Fibroblast of lung (primary cell): ENCODE measurements at regions not wholly inside any gene's neighbourhood (a gene's known extent, or its start where the extent isn't known, plus 50 kb on each side); places are given as distances from the start of the nearest gene placed in this dataset.

Source experiments
- DNase-seq, 2 donors: peaks; one replicate each; pipeline versions ENCODE4 v3.0.0 to v3.0.0-alpha.2; 2010; ENCODE audit warnings: low read depth in 2 of 2
- H2AFZ ChIP-seq: 2 replicates; pipeline ENCODE4 v1.5.1; 2012; ENCODE audit warnings: low read length, control low read depth, inconsistent platforms
- H3K27ac ChIP-seq: 2 replicates; pipeline ENCODE4 v1.5.1; 2011; ENCODE audit warnings: low read length, control low read depth; ENCODE audit not compliant: insufficient read depth
- H3K27me3 ChIP-seq: 2 replicates; pipeline ENCODE4 v1.5.1; 2011; ENCODE audit warnings: mild to moderate bottlenecking, low read length; ENCODE audit not compliant: control insufficient read depth, insufficient read depth
- H3K36me3 ChIP-seq: 2 replicates; pipeline ENCODE4 v1.5.1; 2011; ENCODE audit warnings: low read length; ENCODE audit not compliant: control insufficient read depth, insufficient read depth
- H3K4me1 ChIP-seq: 2 replicates; pipeline ENCODE4 v1.5.1; 2011; ENCODE audit warnings: low read length; ENCODE audit not compliant: control insufficient read depth, insufficient read depth; ENCODE audit errors: extremely low read depth
- H3K4me2 ChIP-seq: 2 replicates; pipeline ENCODE4 v1.5.1; 2011; ENCODE audit warnings: low read length, control low read depth; ENCODE audit not compliant: insufficient read depth; ENCODE audit errors: extremely low read depth
- H3K4me3 ChIP-seq, 4 experiments: fragments of 200-600 bp in 1 of 4; sonication (generic) in 1 of 4; replicated peaks in 1 of 4; 2 replicates each; pipeline ENCODE4 v1.5.1; 2011 to 2016; ENCODE audit warnings: low read length in 4 of 4, low read depth in 3 of 4, mild to moderate bottlenecking in 3 of 4, control low read depth in 2 of 4, inconsistent platforms in 1 of 4, mixed read lengths in 1 of 4; ENCODE audit not compliant: insufficient read depth in 1 of 4; ENCODE audit errors: control extremely low read depth in 1 of 4
- H3K79me2 ChIP-seq: 2 replicates; pipeline ENCODE4 v1.5.1; 2012; ENCODE audit warnings: mild to moderate bottlenecking, low read length, inconsistent platforms; ENCODE audit not compliant: control insufficient read depth, insufficient read depth
- H3K9ac ChIP-seq: 2 replicates; pipeline ENCODE4 v1.5.1; 2011; ENCODE audit warnings: mild to moderate bottlenecking, low read length, control low read depth; ENCODE audit not compliant: insufficient read depth
- H3K9me3 ChIP-seq: 2 replicates; pipeline ENCODE4 v1.5.1; 2012; ENCODE audit warnings: low read depth, low read length; ENCODE audit not compliant: control insufficient read depth, insufficient read depth
- H4K20me1 ChIP-seq: 2 replicates; pipeline ENCODE4 v1.5.1; 2011; ENCODE audit warnings: low read length; ENCODE audit not compliant: control insufficient read depth, insufficient read depth; ENCODE audit errors: extremely low read depth
- EZH2 ChIP-seq: IDR thresholded peaks from 2 replicates; pipeline ENCODE4 v1.5.1; 2012; ENCODE audit warnings: low read length, control low read depth, mild to moderate bottlenecking; ENCODE audit errors: missing control alignments
- TF ChIP-seq, protein P1 (sequence below), 2 donors: IDR thresholded peaks in 1 of 2; conservative IDR thresholded peaks in 1 of 2; 1 replicate in 1 of 2; 2 replicates in 1 of 2; pipeline ENCODE4 v1.5.1; 2011 to 2012; ENCODE audit warnings: low read length in 2 of 2, control low read depth in 1 of 2, inconsistent platforms in 1 of 2, low read depth in 1 of 2, mild to moderate bottlenecking in 1 of 2

DNA sequence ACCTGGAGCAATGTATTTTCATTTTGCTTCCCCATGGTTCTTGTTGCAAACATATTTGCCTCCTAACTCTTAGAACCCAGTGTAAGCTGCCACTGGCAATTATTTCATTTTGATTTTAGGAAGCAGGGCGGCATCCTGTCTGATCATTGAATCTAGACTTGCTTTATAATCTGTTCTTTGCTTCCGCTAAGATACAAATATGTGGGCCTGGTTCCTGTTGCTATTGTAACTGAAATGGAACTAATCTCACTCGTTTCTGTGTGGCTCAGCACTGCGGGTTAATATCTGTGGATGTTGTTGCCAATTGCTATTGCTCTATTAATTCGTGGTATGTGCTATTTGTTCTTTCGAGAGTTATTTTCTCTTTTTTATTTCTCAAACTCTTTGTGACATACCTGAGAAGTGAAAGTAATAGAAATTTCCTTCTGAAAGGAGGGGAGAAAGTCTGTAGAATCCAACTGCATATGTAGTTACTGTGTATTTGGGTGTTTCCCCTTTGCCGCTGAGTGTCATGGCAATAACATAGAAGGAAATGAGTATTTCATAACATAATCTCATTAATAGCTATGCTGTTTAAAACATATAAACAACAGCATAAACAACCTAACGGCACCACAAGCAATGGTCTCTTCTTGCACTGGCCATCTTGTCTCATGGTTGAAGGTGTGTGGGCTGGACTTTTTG is 62.4 kb downstream of the FZD1 start:
- Histone ChIP-seq H3K9ac (no peak overlapping the region), H4K20me1 (no peaks in the 10 kb centered on the region), H3K9me3 (no peaks in the 10 kb centered on the region), H3K4me1 (no peaks in the 10 kb centered on the region), H3K27me3 (no peaks in the 10 kb centered on the region), H2AFZ (no peak overlapping the region), H3K36me3 (no peaks in the 10 kb centered on the region), H3K27ac (no peak overlapping the region), H3K4me3 (no peak overlapping the region), H3K4me2 (no peak overlapping the region), H3K79me2 (no peaks in the 10 kb centered on the region)
- DNase-seq, result no peak
- TF ChIP-seq EZH2, result no peak
- TF ChIP-seq, protein P1, sequence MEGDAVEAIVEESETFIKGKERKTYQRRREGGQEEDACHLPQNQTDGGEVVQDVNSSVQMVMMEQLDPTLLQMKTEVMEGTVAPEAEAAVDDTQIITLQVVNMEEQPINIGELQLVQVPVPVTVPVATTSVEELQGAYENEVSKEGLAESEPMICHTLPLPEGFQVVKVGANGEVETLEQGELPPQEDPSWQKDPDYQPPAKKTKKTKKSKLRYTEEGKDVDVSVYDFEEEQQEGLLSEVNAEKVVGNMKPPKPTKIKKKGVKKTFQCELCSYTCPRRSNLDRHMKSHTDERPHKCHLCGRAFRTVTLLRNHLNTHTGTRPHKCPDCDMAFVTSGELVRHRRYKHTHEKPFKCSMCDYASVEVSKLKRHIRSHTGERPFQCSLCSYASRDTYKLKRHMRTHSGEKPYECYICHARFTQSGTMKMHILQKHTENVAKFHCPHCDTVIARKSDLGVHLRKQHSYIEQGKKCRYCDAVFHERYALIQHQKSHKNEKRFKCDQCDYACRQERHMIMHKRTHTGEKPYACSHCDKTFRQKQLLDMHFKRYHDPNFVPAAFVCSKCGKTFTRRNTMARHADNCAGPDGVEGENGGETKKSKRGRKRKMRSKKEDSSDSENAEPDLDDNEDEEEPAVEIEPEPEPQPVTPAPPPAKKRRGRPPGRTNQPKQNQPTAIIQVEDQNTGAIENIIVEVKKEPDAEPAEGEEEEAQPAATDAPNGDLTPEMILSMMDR (conservative IDR thresholded peaks at IDR 0.05 in 1 of 2, IDR thresholded peaks at IDR 0.05 in 1 of 2; ENCODE audit: low read depth in 1 of 2, low read length in 2 of 2), result no peak

DNA sequence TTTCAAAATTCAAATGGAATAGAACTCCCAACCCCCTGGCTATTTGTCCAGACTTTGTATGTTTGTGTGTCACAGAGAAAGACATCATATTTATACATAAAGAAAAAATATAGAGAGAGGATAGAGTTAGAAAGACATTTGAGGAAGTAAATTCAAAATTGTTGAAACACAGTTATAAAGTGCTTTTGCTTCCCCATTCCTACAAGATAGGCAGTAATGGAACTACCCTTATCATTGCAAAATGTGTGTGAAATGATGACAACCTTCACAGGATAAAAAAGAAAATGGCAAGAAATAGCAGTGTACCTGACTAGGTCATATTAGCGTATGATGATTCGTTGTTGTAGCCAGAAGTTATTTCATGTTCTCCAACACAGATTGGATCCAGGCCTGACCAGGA is 63.1 kb downstream of the FZD1 start:
- TF ChIP-seq, protein P1 (conservative IDR thresholded peaks at IDR 0.05 in 1 of 2, IDR thresholded peaks at IDR 0.05 in 1 of 2; ENCODE audit: low read depth in 1 of 2, low read length in 2 of 2), result no peak
- no peak for TF ChIP-seq EZH2
- H3K79me2 ChIP-seq, result no peaks in the 10 kb centered on the region
- no peak overlapping the region for H3K27ac ChIP-seq

DNA sequence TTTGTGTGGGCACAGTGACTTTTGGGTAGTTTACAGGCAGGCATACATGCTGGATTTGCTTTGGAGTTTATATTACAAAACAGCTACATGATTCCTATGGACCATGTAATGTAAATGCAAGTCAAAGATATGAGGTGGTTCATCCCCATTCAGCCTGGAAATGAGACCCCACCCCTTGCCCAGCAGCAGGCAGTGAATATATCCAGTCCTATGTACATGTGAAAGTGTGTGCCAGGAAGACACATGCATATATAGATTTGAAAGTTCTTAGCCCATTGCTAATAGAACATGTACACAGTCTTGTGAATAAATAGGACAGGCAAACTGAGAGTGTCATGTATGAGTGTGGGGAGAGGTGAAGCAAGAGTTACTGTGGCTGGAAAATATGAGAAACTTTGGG is 65.3 kb downstream of the FZD1 start:
- Histone ChIP-seq H3K79me2 (no peaks in the 10 kb centered on the region), H3K4me1 (no peaks in the 10 kb centered on the region), H3K9ac (no peak overlapping the region), H3K27me3 (no peaks in the 10 kb centered on the region), H3K4me2 (no peak overlapping the region), H3K27ac (no peak overlapping the region), H2AFZ (no peak overlapping the region), H4K20me1 (no peaks in the 10 kb centered on the region), H3K36me3 (no peaks in the 10 kb centered on the region), H3K9me3 (no peaks in the 10 kb centered on the region), H3K4me3 (no peak overlapping the region)
- peak in 1 of 2 donors; percentile 11 for DNase-seq
- TF ChIP-seq, protein P1 (conservative IDR thresholded peaks at IDR 0.05 in 1 of 2, IDR thresholded peaks at IDR 0.05 in 1 of 2; ENCODE audit: low read depth in 1 of 2, low read length in 2 of 2), result no peak
- no peak for TF ChIP-seq EZH2

More for the DNA sequence above, 63.1 kb downstream of the FZD1 start:
- Histone ChIP-seq H3K36me3 (no peaks in the 10 kb centered on the region), H3K4me3 (no peak overlapping the region), H3K9ac (no peak overlapping the region), H4K20me1 (no peaks in the 10 kb centered on the region), H3K9me3 (no peaks in the 10 kb centered on the region), H3K4me1 (no peaks in the 10 kb centered on the region), H3K27me3 (no peaks in the 10 kb centered on the region), H3K4me2 (no peak overlapping the region), H2AFZ (no peak overlapping the region)
- no peak for DNase-seq
